SKM-1 treated with dmso at 0.1 percent for 144 hours (cell line): ENCODE measurements at regions not wholly inside any gene's neighbourhood (a gene's known extent, or its start where the extent isn't known, plus 50 kb on each side); places are given as distances from the start of the nearest gene placed in this dataset.

Experiments
- DNase-seq: peaks from one replicate; lab custom pipeline; 2025; ENCODE audit not compliant: unreplicated experiment; lab: John Stamatoyannopoulos, UW

- DNase-seq = no peak
Observed at GRCh38 chr13:80237646-80238045, 103.3 kb downstream of the SPRY2 start.

- DNase-seq = no peak
Observed at GRCh38 chr13:80235967-80236302, 105.0 kb downstream of the SPRY2 start.

DNA sequence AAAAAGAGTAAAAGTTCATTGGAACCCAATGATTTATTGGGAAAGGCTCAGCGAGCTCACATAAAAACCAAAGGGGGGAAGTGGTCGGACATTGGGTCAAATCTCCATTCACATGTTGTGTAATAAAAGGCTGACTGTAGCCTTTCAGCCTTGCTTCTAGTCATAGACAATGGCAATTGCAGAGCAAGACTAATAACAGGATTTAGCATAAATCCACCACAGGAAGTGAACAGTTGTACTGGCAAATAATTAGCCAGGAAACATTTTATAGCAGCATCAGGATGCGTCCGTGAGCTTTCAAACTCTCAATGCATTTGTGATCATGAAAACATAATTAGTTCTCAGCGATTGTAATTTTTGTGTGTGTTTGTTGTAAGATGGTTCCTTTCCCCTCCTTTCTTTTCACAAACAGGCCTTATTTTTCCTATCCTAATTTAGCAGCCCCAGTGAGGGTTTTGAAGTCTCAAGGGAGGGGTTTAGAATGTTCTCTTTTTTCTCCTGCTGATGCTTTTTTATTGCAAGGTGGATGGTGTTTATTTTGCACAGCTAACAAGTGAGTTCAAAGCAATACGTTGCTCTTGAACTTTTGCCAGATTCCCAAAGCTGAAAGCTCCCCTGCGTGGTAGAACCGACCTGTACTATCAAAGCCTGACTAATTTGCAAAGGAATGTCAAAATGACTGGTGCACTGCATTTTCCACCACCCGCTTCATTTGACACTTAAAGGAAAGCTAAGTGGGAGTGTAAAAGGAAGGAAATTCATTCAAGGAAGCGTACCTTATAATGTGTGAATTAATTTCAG, 105.6 kb downstream of the SPRY2 start:
- peak; percentile 83 for DNase-seq

GRCh38 chr13:80227645-80228044, 113.3 kb downstream of the SPRY2 start:
- no peak for DNase-seq

- no peak for DNase-seq
Observed at GRCh38 chr13:80226645-80227044, 114.3 kb downstream of the SPRY2 start.

DNA sequence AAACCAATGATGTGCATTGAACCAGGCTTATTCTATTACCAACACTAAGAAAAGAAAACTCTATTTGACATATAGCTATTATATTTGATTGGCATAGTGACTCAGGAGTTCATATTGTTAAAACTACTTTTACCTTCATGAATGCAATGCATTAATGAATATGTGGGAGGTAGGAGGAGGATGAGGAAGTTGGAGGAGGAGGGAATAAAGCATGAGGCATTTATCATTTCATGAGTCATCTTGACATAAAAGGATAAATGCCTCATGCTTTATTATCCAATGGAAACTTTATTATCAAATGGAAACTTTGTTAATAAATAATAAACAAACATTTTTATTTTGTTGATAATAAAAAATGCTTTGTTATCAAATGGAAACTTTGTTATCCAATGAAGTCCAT, 116.5 kb downstream of the SPRY2 start:
- DNase-seq = no peak

GRCh38 chr13:80217614-80218456, 123.1 kb downstream of the SPRY2 start:
- DNase-seq = no peak

- no peak for DNase-seq
Observed at GRCh38 chr13:80215368-80215767, 125.6 kb downstream of the SPRY2 start.

- DNase-seq = no peak
Observed at GRCh38 chr13:80214521-80214991, 126.4 kb downstream of the SPRY2 start.

GRCh38 chr13:80214050-80214449, 126.9 kb downstream of the SPRY2 start:
- DNase-seq = no peak

GRCh38 chr13:80213201-80213600, 127.7 kb downstream of the SPRY2 start:
- no peak for DNase-seq

DNA sequence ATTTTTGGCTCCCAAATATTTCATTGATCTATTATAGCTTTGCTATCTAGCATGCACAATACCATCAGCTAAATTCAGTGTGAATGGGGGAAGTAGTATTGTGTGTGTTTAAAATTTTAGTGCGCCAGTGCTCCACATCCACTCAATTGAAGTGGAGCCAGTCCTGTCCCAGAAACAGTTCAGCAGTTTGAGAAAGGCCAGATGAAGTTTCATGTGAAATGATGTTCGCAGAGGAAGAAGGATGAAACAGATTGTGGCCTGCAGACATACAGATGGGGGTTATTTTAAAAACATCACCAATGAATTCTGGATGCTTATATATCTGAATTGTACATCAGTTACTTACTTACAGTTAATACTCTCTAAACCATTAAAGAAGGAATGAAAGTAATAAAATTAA, 129.4 kb downstream of the SPRY2 start:
- DNase-seq = no peak

DNA sequence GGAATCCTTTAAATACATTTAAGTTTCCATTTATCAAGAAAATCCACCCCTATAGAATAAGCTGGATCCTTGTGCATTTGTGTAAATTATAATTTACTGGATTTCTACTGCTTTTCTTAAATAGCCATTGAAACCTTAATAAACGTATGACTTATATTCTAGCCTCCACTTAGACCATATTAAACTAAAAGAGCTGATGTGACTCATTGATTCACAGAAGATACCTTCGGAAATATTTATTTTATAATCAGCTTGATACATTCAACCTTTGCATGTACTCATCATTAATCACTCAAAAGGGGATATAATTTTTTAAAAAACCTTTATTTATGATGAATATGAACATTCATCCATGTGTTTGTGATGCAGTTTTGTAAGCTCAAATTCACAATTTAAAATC, 136.3 kb downstream of the SPRY2 start:
- no peak for DNase-seq

DNA sequence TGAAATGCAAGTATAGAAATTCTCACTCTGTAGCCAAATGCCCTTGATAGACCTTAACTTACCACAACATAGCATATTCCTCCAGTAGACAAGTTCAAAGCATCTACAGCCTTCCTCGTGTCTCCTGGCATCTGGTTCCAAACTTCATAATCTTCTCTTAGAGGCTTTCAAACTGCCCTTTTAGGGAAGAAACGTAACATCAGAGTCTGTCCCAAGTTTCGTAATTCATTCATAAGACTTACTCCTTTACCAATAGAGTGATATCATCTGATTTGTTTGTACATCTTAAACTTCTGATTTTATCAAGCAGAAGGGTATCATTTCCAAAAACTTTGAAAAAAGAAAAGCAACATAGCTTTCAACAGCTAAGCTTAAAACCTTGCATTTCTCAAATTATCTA, 137.4 kb downstream of the SPRY2 start:
- DNase-seq = no peak

DNA sequence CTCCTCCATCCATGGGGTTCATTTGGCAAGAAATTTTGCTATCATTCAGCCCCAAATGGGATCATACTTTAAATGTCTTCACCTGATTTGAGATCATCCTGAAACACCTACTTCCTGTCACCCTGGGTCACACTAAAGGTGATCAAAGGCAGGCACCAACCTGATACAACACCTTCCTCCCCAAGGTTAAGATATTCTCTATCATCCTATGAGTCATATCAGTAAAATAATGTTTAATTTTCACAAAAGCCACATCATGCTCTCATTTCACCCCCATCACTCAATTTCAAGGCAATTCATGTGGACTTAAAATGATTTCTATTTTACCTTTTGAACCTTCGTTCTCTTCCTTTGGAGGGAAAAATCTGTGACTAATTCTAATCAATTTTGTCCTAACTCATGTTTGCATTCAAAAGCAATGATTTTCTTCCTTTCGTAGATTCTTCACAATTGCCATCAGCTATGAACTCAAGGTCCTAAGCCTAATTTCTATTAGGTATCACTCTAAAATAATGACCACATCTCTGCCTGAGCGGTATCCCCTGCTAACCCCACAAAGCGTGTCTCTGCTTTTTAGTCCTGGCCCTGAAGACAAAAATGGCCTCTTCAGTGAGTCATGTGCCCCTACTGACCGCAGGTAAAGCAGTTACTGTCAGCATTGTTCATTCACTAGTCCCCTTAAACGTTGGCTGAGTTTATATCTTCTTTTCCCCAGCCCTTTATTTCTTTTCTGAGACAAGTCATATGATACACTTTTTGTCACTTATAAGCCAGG, 139.0 kb downstream of the SPRY2 start:
- DNase-seq = no peak

DNA sequence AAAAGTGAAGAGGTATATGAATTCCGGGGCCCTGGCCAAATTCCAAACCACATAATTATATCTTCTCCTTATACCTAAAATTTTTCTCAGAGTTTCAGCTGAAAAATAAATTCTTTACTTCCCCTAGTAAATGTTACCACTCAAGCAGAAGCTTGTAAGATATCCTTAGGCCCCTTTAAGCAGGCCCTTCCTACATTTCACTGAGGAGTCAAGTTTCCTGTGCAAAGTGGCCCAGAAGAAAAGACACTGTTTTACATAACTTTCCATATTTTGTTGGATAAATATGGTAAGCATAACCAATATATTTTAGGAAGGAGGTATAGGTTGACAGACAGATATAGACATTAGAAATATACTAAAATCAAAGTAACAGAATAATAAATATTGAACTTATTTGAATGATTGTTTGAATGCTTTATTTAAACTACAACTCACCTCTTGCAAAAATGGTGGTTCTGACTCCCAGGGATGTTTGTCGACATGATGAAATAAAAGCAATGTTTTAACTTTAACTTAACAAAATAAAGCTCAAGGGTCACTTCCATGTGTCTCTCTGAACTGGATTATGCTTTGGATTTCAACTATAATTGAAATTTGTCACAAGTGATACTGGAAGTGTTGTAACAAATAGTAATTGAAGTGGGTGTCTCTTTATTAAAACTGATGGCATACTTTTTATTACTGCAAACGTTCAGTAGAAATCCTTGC, 141.2 kb downstream of the SPRY2 start:
- no peak for DNase-seq

DNA sequence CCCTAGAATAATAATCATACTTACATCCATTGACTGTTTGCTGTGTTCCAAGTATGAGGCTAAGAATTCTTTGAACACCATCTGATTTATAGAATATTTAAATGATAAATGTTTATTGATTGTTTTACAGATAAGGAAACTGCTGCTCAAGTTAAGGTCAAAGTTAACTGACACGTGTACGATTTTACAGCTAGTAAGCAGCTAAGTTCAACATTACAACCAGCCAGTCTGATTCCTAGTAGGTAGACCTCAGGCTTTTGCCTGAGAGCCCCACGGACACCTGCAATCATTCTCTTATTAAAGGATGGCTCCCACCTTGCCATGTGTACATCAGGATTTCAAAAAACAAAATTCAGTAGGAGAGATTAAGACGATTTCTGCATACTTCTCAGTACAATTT, 141.9 kb downstream of the SPRY2 start:
- DNase-seq = no peak

- no peak for DNase-seq
Observed at GRCh38 chr13:80196756-80197155, 144.2 kb downstream of the SPRY2 start.

DNA sequence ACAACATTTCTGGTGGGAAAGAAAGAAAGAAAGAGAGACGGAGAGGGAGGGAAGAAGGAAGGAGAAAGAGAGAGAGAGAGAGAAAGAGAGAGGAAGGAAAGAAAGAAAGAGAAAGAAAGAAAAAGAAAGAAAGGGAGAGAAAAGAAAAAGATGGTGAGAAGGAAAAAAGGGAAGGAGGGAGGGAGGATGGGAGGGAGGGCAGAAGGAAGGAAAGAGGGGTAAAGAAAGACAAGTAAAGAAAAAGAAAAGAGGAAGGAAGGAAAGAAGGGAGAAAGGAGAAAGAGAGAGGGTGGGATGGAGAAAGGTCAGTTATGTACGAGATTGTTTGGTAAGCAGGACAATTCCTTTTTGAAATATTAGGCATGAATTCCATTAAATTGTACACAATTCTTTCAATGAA, 145.3 kb downstream of the SPRY2 start:
- DNase-seq = no peak

- DNase-seq = no peak
Observed at GRCh38 chr13:80189889-80190597, 150.9 kb downstream of the SPRY2 start.
